ENCODE measurements at regions not wholly inside any gene's neighbourhood (a gene's known extent, or its start where the extent isn't known, plus 50 kb on each side); places are given as distances from the start of the nearest gene placed in this dataset.

GRCh38 chr2:187174582-187174981 is 273.5 kb downstream of the CALCRL start:
- no peak for TF ChIP-seq ZNF384 (IDR thresholded peaks at IDR 0.05)
- no peak for TF ChIP-seq FOXM1 (IDR thresholded peaks at IDR 0.05; ENCODE audit: borderline replicate concordance)
- no peak for TF ChIP-seq SP1 (IDR thresholded peaks at IDR 0.05)
- no peak for TF ChIP-seq SUZ12 (IDR thresholded peaks at IDR 0.05)
- no peak for TF ChIP-seq PKNOX1 (IDR thresholded peaks at IDR 0.05)
- no peak for TF ChIP-seq FOXA1 (IDR thresholded peaks at IDR 0.05)
- no peak for TF ChIP-seq ARNT (IDR thresholded peaks at IDR 0.05)
- no peak for TF ChIP-seq BHLHE40 (IDR thresholded peaks at IDR 0.05; ENCODE audit: borderline replicate concordance)
- no peak for TF ChIP-seq LEF1 (IDR thresholded peaks at IDR 0.05; ENCODE audit: borderline replicate concordance)
- no peak for TF ChIP-seq HDGF (IDR thresholded peaks at IDR 0.05; ENCODE audit: borderline replicate concordance)
- no peak for TF ChIP-seq ELF4 (IDR thresholded peaks at IDR 0.05)
- TF ChIP-seq TARDBP (IDR thresholded peaks at IDR 0.05), result no peak
- TF ChIP-seq CTBP1 (IDR thresholded peaks at IDR 0.05; ENCODE audit: borderline replicate concordance), result no peak
- no peak for TF ChIP-seq NFRKB (IDR thresholded peaks at IDR 0.05)
